Neural cell (in vitro differentiated cells): ENCODE measurements at regions not wholly inside any gene's neighbourhood (a gene's known extent, or its start where the extent isn't known, plus 50 kb on each side); places are given as distances from the start of the nearest gene placed in this dataset.

Experiments used
- H2AFZ ChIP-seq: fragments of 200-600, 300-800 bp; sonication (generic), shearing (Covaris generic); 2 replicates; pipeline ENCODE4 v1.6.0; 2014; ENCODE audit warnings: low read depth, mild to moderate bottlenecking, antibody characterized with exemption, low read length, moderate library complexity
- H3F3A ChIP-seq: fragments of 200-600 bp; shearing (Covaris generic); 2 replicates; pipeline ENCODE4 v1.6.1; 2016; ENCODE audit warnings: mild to moderate bottlenecking, moderate library complexity, mixed read lengths, antibody characterized with exemption, low read length; ENCODE audit not compliant: insufficient read depth, poor library complexity, severe bottlenecking
- H3K27ac ChIP-seq: fragments of 200-600, 300-800 bp; sonication (generic), shearing (Covaris generic); 2 replicates; pipeline ENCODE4 v1.5.1; 2014; ENCODE audit warnings: mild to moderate bottlenecking, low read length, moderate library complexity
- H3K27me3 ChIP-seq: fragments of 300-800, 200-600 bp; sonication (generic), shearing (Covaris generic); 2 replicates; pipeline ENCODE4 v1.6.0; 2014; ENCODE audit warnings: mild to moderate bottlenecking, low read depth, low read length, moderate library complexity; ENCODE audit not compliant: insufficient read depth
- H3K36me3 ChIP-seq: fragments of 300-800, 200-600 bp; sonication (generic), shearing (Covaris generic); 2 replicates; pipeline ENCODE4 v1.5.1; 2014; ENCODE audit warnings: mild to moderate bottlenecking, antibody characterized with exemption, low read length, moderate library complexity; ENCODE audit not compliant: insufficient read depth
- H3K4me2 ChIP-seq: fragments of 300-800, 200-600 bp; sonication (generic), shearing (Covaris generic); 2 replicates; pipeline ENCODE4 v1.6.0; 2014; ENCODE audit warnings: mild to moderate bottlenecking, low read length
- H3K4me3 ChIP-seq: fragments of 300-800, 200-600 bp; sonication (generic), shearing (Covaris generic); 2 replicates; pipeline ENCODE4 v1.5.1; 2014; ENCODE audit warnings: mild to moderate bottlenecking, low read length, moderate library complexity
- H3K79me2 ChIP-seq: fragments of 200-600 bp; shearing (Covaris generic); replicated peaks from 2 replicates; pipeline ENCODE4 v1.6.0; 2014; ENCODE audit warnings: mild to moderate bottlenecking, low read length, moderate library complexity; ENCODE audit not compliant: insufficient read depth
- H3K9ac ChIP-seq: fragments of 300-800, 200-600 bp; sonication (generic), shearing (Covaris generic); 2 replicates; pipeline ENCODE4 v1.6.1; 2016; ENCODE audit warnings: mild to moderate bottlenecking, low read length, mixed read lengths
- H3K9me2 ChIP-seq: fragments of 200-600 bp; shearing (Covaris generic); 2 replicates; pipeline ENCODE4 v1.6.1; 2016; ENCODE audit warnings: mild to moderate bottlenecking, low read length, mixed read lengths; ENCODE audit not compliant: insufficient read depth
- H3K9me3 ChIP-seq: fragments of 200-600, 300-800 bp; sonication (generic), shearing (Covaris generic); 2 replicates; pipeline ENCODE4 v1.6.1; 2016; ENCODE audit warnings: mild to moderate bottlenecking, mixed run types, low read length, moderate library complexity, mixed read lengths
- H4K20me1 ChIP-seq: fragments of 200-600 bp; shearing (Covaris generic); 2 replicates; pipeline ENCODE4 v1.6.1; 2016; ENCODE audit warnings: mild to moderate bottlenecking, mixed run types; ENCODE audit not compliant: insufficient read depth
- EP300 ChIP-seq: fragments of 450-650 bp; conservative IDR thresholded peaks from 2 replicates; pipeline ENCODE4 v1.6.1; 2014; ENCODE audit warnings: antibody characterized with exemption, mild to moderate bottlenecking, moderate library complexity; ENCODE audit not compliant: poor library complexity, severe bottlenecking
- EZH2 ChIP-seq: fragments of 200-600, 300-800 bp; shearing (Covaris generic), sonication (generic); IDR thresholded peaks from 2 replicates; pipeline ENCODE4 v1.6.1; 2014; ENCODE audit warnings: antibody characterized with exemption, low read length, borderline replicate concordance, mild to moderate bottlenecking; ENCODE audit not compliant: insufficient read depth, poor library complexity, severe bottlenecking
- MXI1 ChIP-seq: fragments of 450-650 bp; conservative IDR thresholded peaks from 2 replicates; pipeline ENCODE4 v1.6.1; 2014; ENCODE audit warnings: antibody characterized with exemption, mild to moderate bottlenecking; ENCODE audit not compliant: poor library complexity, severe bottlenecking
- POLR2AphosphoS5 ChIP-seq: IDR thresholded peaks from 2 replicates; pipeline ENCODE4 v1.6.1; 2012
- RAD21 ChIP-seq: fragments of 450-650 bp; conservative IDR thresholded peaks from 2 replicates; pipeline ENCODE4 v1.6.1; 2014; ENCODE audit warnings: antibody characterized with exemption, mild to moderate bottlenecking, moderate library complexity
- REST ChIP-seq: IDR thresholded peaks from 2 replicates; pipeline ENCODE4 v1.6.1; 2012; ENCODE audit warnings: borderline replicate concordance
- SMC3 ChIP-seq: fragments of 450-650 bp; conservative IDR thresholded peaks from 2 replicates; pipeline ENCODE4 v1.6.1; 2014; ENCODE audit warnings: antibody characterized with exemption, mild to moderate bottlenecking, moderate library complexity; ENCODE audit not compliant: poor library complexity
- TAF1 ChIP-seq: IDR thresholded peaks from 2 replicates; pipeline ENCODE4 v1.6.1; 2012; ENCODE audit warnings: low read depth
- TF ChIP-seq, protein P1 (sequence below): fragments of 450-650 bp; IDR thresholded peaks from 2 replicates; pipeline ENCODE4 v1.5.1; 2014; ENCODE audit warnings: antibody characterized with exemption, mild to moderate bottlenecking, moderate library complexity; ENCODE audit not compliant: poor library complexity, severe bottlenecking

DNA sequence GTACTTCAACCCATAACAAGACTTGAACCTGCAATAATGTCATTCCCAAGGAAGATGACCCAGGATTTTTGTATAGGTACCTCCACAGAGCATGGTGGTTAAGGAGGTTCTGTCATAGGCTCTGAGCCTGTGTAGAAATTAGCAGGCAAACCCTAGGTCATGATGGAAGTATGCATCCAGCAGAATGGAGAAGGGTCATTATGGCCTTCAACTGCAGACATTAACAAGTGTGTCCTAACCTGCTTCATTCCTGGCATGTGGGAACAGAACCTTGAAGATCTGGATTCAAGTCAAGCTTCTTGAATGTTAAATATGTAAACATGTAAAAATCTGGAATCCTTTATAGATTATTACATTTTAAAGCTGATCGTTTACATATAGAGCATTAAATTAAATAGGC lies 116.2 kb upstream of the SLC38A4 start:
- Histone ChIP-seq H3F3A (peaks cover 3% of the 10 kb centered on the region), H3K79me2 (no peaks in the 10 kb centered on the region), H2AFZ (no peak overlapping the region), H3K9ac (no peak overlapping the region), H3K4me2 (no peak overlapping the region), H3K27ac (no peak overlapping the region), H3K27me3 (no peaks in the 10 kb centered on the region), H3K9me3 (no peaks in the 10 kb centered on the region), H3K36me3 (no peaks in the 10 kb centered on the region), H3K9me2 (no peaks in the 10 kb centered on the region), H4K20me1 (no peaks in the 10 kb centered on the region), H3K4me3 (no peak overlapping the region)
- no peak for TF ChIP-seq EZH2
- no peak for TF ChIP-seq EP300
- no peak for TF ChIP-seq POLR2AphosphoS5
- TF ChIP-seq MXI1: no peak
- no peak for TF ChIP-seq SMC3
- no peak for TF ChIP-seq RAD21
- TF ChIP-seq, protein P1, sequence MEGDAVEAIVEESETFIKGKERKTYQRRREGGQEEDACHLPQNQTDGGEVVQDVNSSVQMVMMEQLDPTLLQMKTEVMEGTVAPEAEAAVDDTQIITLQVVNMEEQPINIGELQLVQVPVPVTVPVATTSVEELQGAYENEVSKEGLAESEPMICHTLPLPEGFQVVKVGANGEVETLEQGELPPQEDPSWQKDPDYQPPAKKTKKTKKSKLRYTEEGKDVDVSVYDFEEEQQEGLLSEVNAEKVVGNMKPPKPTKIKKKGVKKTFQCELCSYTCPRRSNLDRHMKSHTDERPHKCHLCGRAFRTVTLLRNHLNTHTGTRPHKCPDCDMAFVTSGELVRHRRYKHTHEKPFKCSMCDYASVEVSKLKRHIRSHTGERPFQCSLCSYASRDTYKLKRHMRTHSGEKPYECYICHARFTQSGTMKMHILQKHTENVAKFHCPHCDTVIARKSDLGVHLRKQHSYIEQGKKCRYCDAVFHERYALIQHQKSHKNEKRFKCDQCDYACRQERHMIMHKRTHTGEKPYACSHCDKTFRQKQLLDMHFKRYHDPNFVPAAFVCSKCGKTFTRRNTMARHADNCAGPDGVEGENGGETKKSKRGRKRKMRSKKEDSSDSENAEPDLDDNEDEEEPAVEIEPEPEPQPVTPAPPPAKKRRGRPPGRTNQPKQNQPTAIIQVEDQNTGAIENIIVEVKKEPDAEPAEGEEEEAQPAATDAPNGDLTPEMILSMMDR: no peak

DNA sequence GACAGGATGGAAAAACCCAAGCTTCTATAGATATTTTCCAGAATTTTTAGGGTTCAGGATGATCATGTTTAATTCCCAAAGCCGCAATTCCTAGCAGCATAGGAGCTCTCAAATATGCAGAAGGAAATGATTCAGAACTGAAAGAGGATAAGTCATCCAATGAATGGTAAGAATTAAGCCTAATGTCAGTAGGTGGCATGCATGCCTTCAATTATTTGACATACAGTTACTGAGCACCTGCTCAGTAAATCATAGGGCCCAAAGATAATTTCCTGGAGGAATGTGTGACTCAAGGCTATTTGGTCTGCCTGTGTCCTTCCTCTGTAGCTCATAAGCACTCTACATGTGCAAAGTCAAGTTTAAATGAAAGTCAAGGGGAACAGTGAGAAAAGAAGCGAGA lies 116.8 kb upstream of the SLC38A4 start:
- Histone ChIP-seq H3K9me2 (no peaks in the 10 kb centered on the region), H3F3A (peaks cover 3% of the 10 kb centered on the region), H3K27me3 (no peaks in the 10 kb centered on the region), H3K27ac (no peak overlapping the region), H3K4me2 (no peak overlapping the region), H2AFZ (no peak overlapping the region), H3K4me3 (no peak overlapping the region), H3K9me3 (no peaks in the 10 kb centered on the region), H4K20me1 (no peaks in the 10 kb centered on the region), H3K9ac (no peak overlapping the region), H3K79me2 (no peaks in the 10 kb centered on the region), H3K36me3 (no peaks in the 10 kb centered on the region)
- TF ChIP-seq SMC3: no peak
- TF ChIP-seq POLR2AphosphoS5: no peak
- no peak for TF ChIP-seq REST
- TF ChIP-seq TAF1: no peak
- no peak for TF ChIP-seq EP300
- no peak for TF ChIP-seq RAD21
- TF ChIP-seq, protein P1: no peak
- TF ChIP-seq MXI1: no peak
- TF ChIP-seq EZH2: no peak
